CD4-positive, alpha-beta T cell (primary cell): ENCODE measurements at regions not wholly inside any gene's neighbourhood (a gene's known extent, or its start where the extent isn't known, plus 50 kb on each side); places are given as distances from the start of the nearest gene placed in this dataset.

Experiments used
- ATAC-seq: fragments of 200-7000 bp; cut with Tn5 transposase; one replicate; pipeline ENCODE4 v1.10.0; 2022; ENCODE audit warnings: mild to moderate bottlenecking; ENCODE audit not compliant: poor library complexity
- CTCF ChIA-PET: fragments of 350-600 bp; sonication (Branson Sonifier 250); formaldehyde crosslinking; loops from one replicate; lab custom pipeline; 2021; ENCODE audit warnings: antibody characterized with exemption, inconsistent platforms; lab: Charles Lee
- POLR2A ChIA-PET: fragments of 350-600 bp; sonication (Branson Sonifier 250); formaldehyde crosslinking; loops from one replicate; lab custom pipeline; 2021; ENCODE audit warnings: antibody characterized with exemption, inconsistent platforms; lab: Charles Lee
- DNase-seq, 14 experiments: peaks; one replicate each; pipeline ENCODE4 v3.0.0-alpha.2; 2013 to 2020; ENCODE audit warnings: mixed read lengths in 2 of 14
- H3K27ac ChIP-seq, 2 donors: one replicate each; pipeline versions ENCODE4 v1.5.1 to v1.7.0; 2013; ENCODE audit warnings: low read length in 2 of 2, low read depth in 1 of 2, mild to moderate bottlenecking in 1 of 2
- H3K27me3 ChIP-seq, 2 experiments: 1 replicate in 1 of 2; 2 replicates in 1 of 2; pipeline versions ENCODE4 v1.6.1 to v1.7.0; 2013; ENCODE audit warnings: low read length in 2 of 2, control low read depth in 1 of 2, mild to moderate bottlenecking in 1 of 2, moderate library complexity in 1 of 2; ENCODE audit not compliant: insufficient read depth in 2 of 2, control insufficient read depth in 1 of 2
- H3K36me3 ChIP-seq: one replicate; pipeline ENCODE4 v1.6.1; 2013; ENCODE audit warnings: low read length, control low read depth; ENCODE audit not compliant: insufficient read depth
- H3K4me1 ChIP-seq: one replicate; pipeline ENCODE4 v1.6.1; 2013; ENCODE audit warnings: low read length, control low read depth; ENCODE audit not compliant: insufficient read depth
- H3K4me3 ChIP-seq: one replicate; pipeline ENCODE4 v1.5.1; 2013; ENCODE audit warnings: mild to moderate bottlenecking, low read length, moderate library complexity
- H3K9me3 ChIP-seq, 2 experiments: 1 replicate in 1 of 2; 2 replicates in 1 of 2; pipeline versions ENCODE4 v1.6.1 to v1.7.0; 2013; ENCODE audit warnings: low read length in 2 of 2, mild to moderate bottlenecking in 2 of 2, control low read depth in 1 of 2, moderate library complexity in 1 of 2; ENCODE audit not compliant: control insufficient read depth in 1 of 2, insufficient read depth in 1 of 2
- H3K27ac Mint-ChIP-seq: one replicate; pipeline ENCODE4 v1.8.0; 2020; ENCODE audit warnings: mixed read lengths
- H3K27me3 Mint-ChIP-seq: one replicate; pipeline ENCODE4 v1.8.0; 2021; ENCODE audit warnings: mixed read lengths
- H3K36me3 Mint-ChIP-seq: one replicate; pipeline ENCODE4 v1.8.0; 2021; ENCODE audit warnings: low read depth, mixed read lengths
- H3K4me1 Mint-ChIP-seq: one replicate; pipeline ENCODE4 v1.8.0; 2021; ENCODE audit warnings: low read depth, mixed read lengths
- H3K4me3 Mint-ChIP-seq: one replicate; pipeline ENCODE4 v1.8.0; 2020; ENCODE audit warnings: mild to moderate bottlenecking, mixed read lengths
- H3K9me3 Mint-ChIP-seq: one replicate; pipeline ENCODE4 v1.8.0; 2020; ENCODE audit warnings: mixed read lengths
- CTCF ChIP-seq: fragments of 200-600 bp; IDR thresholded peaks from one replicate; pipeline ENCODE4 v1.8.0; 2022; ENCODE audit warnings: antibody characterized with exemption, mild to moderate bottlenecking
- intact Hi-C, 2 experiments: fragments of 100-400 bp; cut with DNase I in 1 of 2; cut with micrococcal nuclease in 1 of 2; formaldehyde crosslinking; loops; one replicate each; pipeline versions ENCODE4 v1.15.1 to v1.9.0; 2023 to 2025; cut with DNase I, micrococcal nuclease

GRCh38 chr2:47276061-47276460 is 93.0 kb upstream of the EPCAM start:
- no peak for ATAC-seq
- H3K4me1 Mint-ChIP-seq, result no peaks in the 10 kb centered on the region
- H3K27ac Mint-ChIP-seq, result no peak overlapping the region
- H3K27me3 Mint-ChIP-seq, result no peaks in the 10 kb centered on the region
- ChIA-PET POLR2A (no interaction called here), CTCF (no interaction called here)
- no peak overlapping the region for H3K27ac ChIP-seq
- no peak overlapping the region for H3K4me3 Mint-ChIP-seq
- intact Hi-C loops, result no loop called here
- no peak overlapping the region for H3K4me3 ChIP-seq
- no peaks in the 10 kb centered on the region for H3K36me3 Mint-ChIP-seq
- H3K36me3 ChIP-seq, result no peaks in the 10 kb centered on the region
- no peak for DNase-seq
- H3K9me3 Mint-ChIP-seq, result no peaks in the 10 kb centered on the region
- H3K4me1 ChIP-seq, result peaks cover 13% of the 10 kb centered on the region
- TF ChIP-seq CTCF, result no peak
- H3K27me3 ChIP-seq, result no peaks in the 10 kb centered on the region
- H3K9me3 ChIP-seq, result no peaks in the 10 kb centered on the region

GRCh38 chr2:47274054-47274782 is 94.9 kb upstream of the EPCAM start:
- H3K27me3 Mint-ChIP-seq, result no peaks in the 10 kb centered on the region
- ATAC-seq (no peak), DNase-seq (no peak)
- H3K4me1 Mint-ChIP-seq, result no peaks in the 10 kb centered on the region
- no peak overlapping the region for H3K4me3 Mint-ChIP-seq
- H3K27ac Mint-ChIP-seq, result no peak overlapping the region
- Histone ChIP-seq H3K27me3 (no peaks in the 10 kb centered on the region), H3K9me3 (no peaks in the 10 kb centered on the region), H3K4me3 (no peak overlapping the region), H3K27ac (no peak overlapping the region), H3K4me1 (peaks cover 13% of the 10 kb centered on the region), H3K36me3 (no peaks in the 10 kb centered on the region)
- CTCF ChIA-PET, result no interaction called here
- POLR2A ChIA-PET, result interaction anchor here (0.6 kb wide), 1 partner anchor 493 kb away, joined by 3 read pairs; no protein-coding TSS in a partner anchor
- H3K36me3 Mint-ChIP-seq, result no peaks in the 10 kb centered on the region
- no peaks in the 10 kb centered on the region for H3K9me3 Mint-ChIP-seq
- intact Hi-C loops, result loop anchor here in 1 of 2 experiments (5.0 kb wide), 1 partner anchor 357 kb away; the partner anchor contains the start of gene MCFD2
- TF ChIP-seq CTCF, result no peak

GRCh38 chr2:47272905-47273758 is 96.0 kb upstream of the EPCAM start:
- ATAC-seq (no peak), DNase-seq (no peak)
- no peak overlapping the region for H3K4me3 ChIP-seq
- Mint-ChIP-seq H3K9me3 (no peaks in the 10 kb centered on the region), H3K27me3 (no peaks in the 10 kb centered on the region), H3K4me1 (no peaks in the 10 kb centered on the region), H3K27ac (no peak overlapping the region), H3K36me3 (no peaks in the 10 kb centered on the region), H3K4me3 (no peak overlapping the region)
- peaks cover 13% of the 10 kb centered on the region for H3K4me1 ChIP-seq
- TF ChIP-seq CTCF, result no peak
- no peaks in the 10 kb centered on the region for H3K9me3 ChIP-seq
- POLR2A ChIA-PET, result no interaction called here
- CTCF ChIA-PET, result no interaction called here
- H3K36me3 ChIP-seq, result no peaks in the 10 kb centered on the region
- no peak overlapping the region for H3K27ac ChIP-seq
- no peaks in the 10 kb centered on the region for H3K27me3 ChIP-seq
- intact Hi-C loops, result loop anchor here in 1 of 2 experiments (5.0 kb wide), 1 partner anchor 356 kb away; the partner anchor contains the start of gene MCFD2
